Heart left ventricle (tissue), 16 donors: ENCODE measurements at regions not wholly inside any gene's neighbourhood (a gene's known extent, or its start where the extent isn't known, plus 50 kb on each side); places are given as distances from the start of the nearest gene placed in this dataset.

ENCODE experiments used
- ATAC-seq, 4 donors: fragments of 200-7000 bp; cut with Tn5 transposase; one replicate each; pipeline ENCODE4 v1.9.1; 2020 to 2022; ENCODE audit warnings: moderate library complexity in 4 of 4, mild to moderate bottlenecking in 3 of 4, moderate number of reproducible peaks in 1 of 4
- DNase-seq, 5 donors: peaks; one replicate each; pipeline ENCODE4 v3.0.0-alpha.2; 2020
- H3K27ac ChIP-seq, 12 donors: fragments of 200-600 bp; sonication (generic) in 4 of 12; one replicate each; pipeline versions ENCODE4 v1.5.0 to v1.8.0; 2016 to 2022; ENCODE audit warnings: mild to moderate bottlenecking in 2 of 12
- H3K27me3 ChIP-seq, 9 donors: fragments of 200-600 bp; sonication (generic) in 2 of 9; one replicate each; pipeline versions ENCODE4 v1.5.1 to v1.8.0; 2016 to 2022; ENCODE audit warnings: mild to moderate bottlenecking in 3 of 9
- H3K36me3 ChIP-seq, 9 donors: fragments of 200-600 bp; sonication (generic) in 2 of 9; one replicate each; pipeline versions ENCODE4 v1.5.0 to v1.8.0; 2018 to 2022; ENCODE audit warnings: mild to moderate bottlenecking in 2 of 9
- H3K4me1 ChIP-seq, 12 donors: fragments of 200-600 bp; sonication (generic) in 4 of 12; one replicate each; pipeline versions ENCODE4 v1.5.0 to v1.8.0; 2016 to 2022; ENCODE audit warnings: mild to moderate bottlenecking in 3 of 12
- H3K4me3 ChIP-seq, 12 donors: fragments of 200-600 bp; sonication (generic) in 4 of 12; one replicate each; pipeline versions ENCODE4 v1.5.0 to v1.8.0; 2017 to 2022; ENCODE audit warnings: mild to moderate bottlenecking in 9 of 12, moderate library complexity in 4 of 12
- H3K9me3 ChIP-seq, 12 donors: fragments of 200-600 bp; sonication (generic) in 4 of 12; one replicate each; pipeline versions ENCODE4 v1.5.0 to v1.8.0; 2016 to 2022; ENCODE audit warnings: mild to moderate bottlenecking in 1 of 12
- CTCF ChIP-seq, 12 donors: fragments of 200-600 bp; sonication (generic) in 4 of 12; IDR thresholded peaks; one replicate each; pipeline versions ENCODE4 v1.5.0 to v1.8.0; 2018 to 2022; ENCODE audit warnings: antibody characterized with exemption in 12 of 12, mild to moderate bottlenecking in 5 of 12
- POLR2A ChIP-seq, 2 donors: fragments of 450-650 bp; IDR thresholded peaks; one replicate each; pipeline ENCODE4 v1.6.1; 2017; ENCODE audit warnings: antibody characterized with exemption in 2 of 2, mild to moderate bottlenecking in 2 of 2, moderate library complexity in 2 of 2
- WGBS, 4 donors: extraction: QIAGEN DNeasy Blood & Tissue Kit in 2 of 4; methylation state at CpG; one replicate each; pipeline versions ENCODE4 v1.1.5 to v1.1.7; 2013 to 2018; 5-methylcytosine and 5-hydroxymethylcytosine counted together
- intact Hi-C, 10 donors: fragments of 100-400 bp; cut with DNase I; formaldehyde crosslinking; loops; one replicate each; pipeline versions ENCODE4 v1.11.1 to v1.14.2; 2022
- donor health status: ischemic (EF 13 %, LVEDD 7.1; RV severe dilation, severe dysfunction).
- donor health status: healthy with polysubstance abuse.
- donor health status: DM: no; HTN: yes; CAD: no.
- donor health status: DM: no; HTN: no; CAD: no.
- donor health status: ischemic (EF 25% LVEDD 6.9; RV normal size, moderate dysfunction).
- donor health status: ischemic (EF 25% LVEDD 5.7; RV mildly dilated, moderate dysfunction).
- donor health status: healthy.
- donor health status: DM: yes; HTN: yes; CAD: no.
- donor health status: ischemic (EF 35%, LVEDD 5.7; RV mildly dilated, moderate dysfunction).
- donor health status: nonischemic (EF 11% LVEDD 7.7; RV severe dilation, severe dysfunction).
- donor health status: DM: yes; HTN: yes; CAD: no.
- donor health status: PGD.
- donor health status: ischemic (EF 29% LVEDD 5.4; RV normal size, mild dysfunction).
- donor health status: nonischemic (EF 23%, LVEDD 6.1; RV moderate dilation, normal function).

DNA sequence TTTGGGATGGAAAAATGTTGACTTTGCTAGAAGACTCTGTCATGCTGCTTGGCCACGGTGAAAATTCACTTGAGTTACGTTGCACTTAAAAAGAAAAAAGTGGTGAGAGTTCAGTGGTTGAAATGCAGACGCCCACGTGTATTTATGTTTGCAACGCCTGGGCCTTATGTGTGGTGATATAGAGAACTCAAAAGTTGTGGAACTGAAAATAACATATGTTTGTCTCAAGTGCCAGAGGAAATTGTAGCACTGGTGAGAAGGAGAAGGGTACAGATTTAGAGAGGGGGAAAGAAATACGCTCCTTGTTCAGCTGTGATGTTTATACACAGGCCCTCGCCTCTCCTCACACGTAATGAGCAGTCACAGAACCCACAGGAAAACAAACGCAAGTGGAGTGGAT lies 73.6 kb downstream of the EMX2 start:
- Histone ChIP-seq H3K27ac (no peak overlapping the region), H3K4me1 (no peaks in the 10 kb centered on the region), H3K9me3 (no peaks in the 10 kb centered on the region), H3K27me3 (peaks cover 0 to 24% (median 0%) of the 10 kb centered on the region in 9 donors), H3K36me3 (no peaks in the 10 kb centered on the region), H3K4me3 (no peak overlapping the region)
- intact Hi-C loops: no loop called here
- WGBS, 4 donors: 64 to 75% (median 69%) methylated on average over 9 of the region's 9 CpGs
- no peak for ATAC-seq
- no peak for TF ChIP-seq CTCF (IDR thresholded peaks at IDR 0.05)
- no peak for DNase-seq

DNA sequence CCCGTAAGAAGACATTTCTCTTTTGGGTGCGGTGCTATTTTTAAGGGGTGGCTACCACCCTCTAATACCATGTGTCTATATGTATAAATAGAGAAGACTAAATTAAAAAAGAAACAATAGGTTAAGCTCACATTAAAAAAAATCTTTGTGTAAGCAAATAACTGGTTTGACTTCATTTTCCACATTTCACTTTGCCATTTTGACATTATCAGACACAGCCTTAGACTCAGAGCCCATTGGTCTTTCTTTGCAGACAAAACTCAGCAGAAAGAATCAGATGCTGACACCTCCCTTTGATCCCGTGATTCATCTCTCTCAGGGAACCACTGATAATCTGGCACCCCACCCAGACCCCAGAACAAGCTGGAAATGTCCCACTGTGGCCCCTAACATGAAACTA lies 74.5 kb downstream of the EMX2 start:
- no peak overlapping the region for H3K4me3 ChIP-seq
- TF ChIP-seq CTCF (IDR thresholded peaks at IDR 0.05) (no peak), POLR2A (IDR thresholded peaks at IDR 0.05) (no peak)
- DNase-seq (no peak), ATAC-seq (no peak)
- intact Hi-C loops: no loop called here
- H3K36me3 ChIP-seq: no peaks in the 10 kb centered on the region
- WGBS, 4 donors: 48 to 66% (median 58%) methylated on average over 3 of the region's 3 CpGs
- H3K4me1 ChIP-seq: no peaks in the 10 kb centered on the region
- no peak overlapping the region for H3K27ac ChIP-seq
- H3K9me3 ChIP-seq: no peaks in the 10 kb centered on the region
- H3K27me3 ChIP-seq: peaks cover 0 to 29% (median 0%) of the 10 kb centered on the region in 9 donors

GRCh38 chr10:117617659-117618058 lies 75.1 kb downstream of the EMX2 start:
- intact Hi-C loops: no loop called here
- DNase-seq: no peak
- Histone ChIP-seq H3K36me3 (no peaks in the 10 kb centered on the region), H3K27me3 (peaks cover 0 to 24% (median 0%) of the 10 kb centered on the region in 9 donors), H3K4me3 (no peak overlapping the region), H3K4me1 (no peaks in the 10 kb centered on the region), H3K9me3 (no peaks in the 10 kb centered on the region), H3K27ac (no peak overlapping the region)
- ATAC-seq: no peak
- WGBS, 4 donors: 86 to 92% (median 89%) methylated on average over 2 to 5 of the region's 5 CpGs
- TF ChIP-seq POLR2A (IDR thresholded peaks at IDR 0.05) (no peak), CTCF (IDR thresholded peaks at IDR 0.05) (no peak)

- no peak for TF ChIP-seq POLR2A (IDR thresholded peaks at IDR 0.05)
- no peak for TF ChIP-seq CTCF (IDR thresholded peaks at IDR 0.05)
- Histone ChIP-seq H3K9me3 (no peaks in the 10 kb centered on the region), H3K4me1 (no peaks in the 10 kb centered on the region), H3K27me3 (peaks cover 0 to 18% (median 0%) of the 10 kb centered on the region in 9 donors), H3K36me3 (no peaks in the 10 kb centered on the region), H3K27ac (no peak overlapping the region), H3K4me3 (no peak overlapping the region)
- intact Hi-C loops: no loop called here
- no peak for ATAC-seq
- no peak for DNase-seq
- 71 to 86% (median 80%) methylated on average over 7 of the region's 7 CpGs for WGBS, 4 donors
These were observed 76.7 kb downstream of the EMX2 start for GRCh38 chr10:117619223-117619622.
